Bronchial epithelial cell (primary cell): ENCODE measurements at regions not wholly inside any gene's neighbourhood (a gene's known extent, or its start where the extent isn't known, plus 50 kb on each side); places are given as distances from the start of the nearest gene placed in this dataset.

ENCODE experiments used
- DNase-seq: peaks from one replicate; pipeline ENCODE4 v3.0.0-alpha.2; 2010; ENCODE audit warnings: low read depth
- FAIRE-seq: peaks from 2 replicates; lab custom pipeline; 2011; peaks lifted over from hg19 to GRCh38; lab: Jason Lieb, UNC
- H3K27me3 ChIP-seq: 2 replicates; pipeline ENCODE4 v1.5.1; 2011; ENCODE audit warnings: low read length; ENCODE audit not compliant: control insufficient read depth, insufficient read depth
- H3K36me3 ChIP-seq: 2 replicates; pipeline ENCODE4 v1.5.1; 2011; ENCODE audit warnings: low read length; ENCODE audit not compliant: control insufficient read depth, insufficient read depth
- H3K4me3 ChIP-seq: 2 replicates; pipeline ENCODE4 v1.5.1; 2011; ENCODE audit warnings: mild to moderate bottlenecking, low read depth, low read length, control low read depth
- TF ChIP-seq, protein P1 (sequence below): IDR thresholded peaks from 2 replicates; pipeline ENCODE4 v1.5.1; 2011; ENCODE audit warnings: mild to moderate bottlenecking, moderate library complexity, low read length, control low read depth, inconsistent platforms; ENCODE audit not compliant: insufficient read depth, severe bottlenecking

DNA sequence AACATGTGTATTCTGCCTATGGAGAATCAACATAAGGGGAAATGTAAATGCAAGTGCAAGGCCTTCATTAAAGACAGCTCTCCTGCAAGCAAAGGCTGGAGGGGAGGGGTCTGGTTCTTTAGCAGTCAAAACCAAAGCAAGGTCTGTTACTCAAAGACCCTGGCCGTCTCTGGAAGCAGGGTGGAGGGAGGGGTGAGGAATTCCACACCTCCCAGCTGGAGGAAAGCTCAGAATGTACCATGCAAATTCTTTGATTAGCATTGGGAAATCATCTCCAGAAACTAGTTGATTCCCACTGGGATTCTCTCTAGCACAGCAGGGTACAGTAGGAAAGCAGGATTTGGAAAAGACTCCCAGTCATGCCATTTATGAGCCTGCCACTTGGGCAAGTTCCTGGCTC lies 77.3 kb upstream of the ASIC2 start:
- Histone ChIP-seq H3K4me3 (no peak overlapping the region), H3K27me3 (no peaks in the 10 kb centered on the region), H3K36me3 (no peaks in the 10 kb centered on the region)
- DNase-seq = no peak
- TF ChIP-seq, protein P1, sequence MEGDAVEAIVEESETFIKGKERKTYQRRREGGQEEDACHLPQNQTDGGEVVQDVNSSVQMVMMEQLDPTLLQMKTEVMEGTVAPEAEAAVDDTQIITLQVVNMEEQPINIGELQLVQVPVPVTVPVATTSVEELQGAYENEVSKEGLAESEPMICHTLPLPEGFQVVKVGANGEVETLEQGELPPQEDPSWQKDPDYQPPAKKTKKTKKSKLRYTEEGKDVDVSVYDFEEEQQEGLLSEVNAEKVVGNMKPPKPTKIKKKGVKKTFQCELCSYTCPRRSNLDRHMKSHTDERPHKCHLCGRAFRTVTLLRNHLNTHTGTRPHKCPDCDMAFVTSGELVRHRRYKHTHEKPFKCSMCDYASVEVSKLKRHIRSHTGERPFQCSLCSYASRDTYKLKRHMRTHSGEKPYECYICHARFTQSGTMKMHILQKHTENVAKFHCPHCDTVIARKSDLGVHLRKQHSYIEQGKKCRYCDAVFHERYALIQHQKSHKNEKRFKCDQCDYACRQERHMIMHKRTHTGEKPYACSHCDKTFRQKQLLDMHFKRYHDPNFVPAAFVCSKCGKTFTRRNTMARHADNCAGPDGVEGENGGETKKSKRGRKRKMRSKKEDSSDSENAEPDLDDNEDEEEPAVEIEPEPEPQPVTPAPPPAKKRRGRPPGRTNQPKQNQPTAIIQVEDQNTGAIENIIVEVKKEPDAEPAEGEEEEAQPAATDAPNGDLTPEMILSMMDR = no peak
- no peak for FAIRE-seq

DNA sequence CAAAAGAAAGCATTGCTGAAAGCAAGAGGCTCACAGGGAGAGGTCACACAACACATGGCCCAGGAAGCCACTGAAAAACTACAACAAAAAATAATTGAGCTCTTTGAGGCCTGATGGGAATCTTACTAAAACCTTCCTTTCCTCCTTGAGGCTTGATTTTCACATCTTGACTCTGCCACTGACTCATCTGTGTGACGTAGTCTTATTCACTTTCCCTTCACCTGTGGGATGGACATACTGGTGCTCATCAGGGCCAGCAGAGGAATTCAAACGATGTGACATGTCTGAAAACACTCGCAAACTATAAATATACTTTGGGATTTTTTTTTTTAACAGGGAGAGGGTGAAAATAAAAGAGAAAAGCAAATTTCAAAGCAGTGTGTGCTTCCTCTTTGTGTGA lies 78.3 kb upstream of the ASIC2 start:
- TF ChIP-seq, protein P1 = no peak
- Histone ChIP-seq H3K36me3 (no peaks in the 10 kb centered on the region), H3K27me3 (no peaks in the 10 kb centered on the region), H3K4me3 (no peak overlapping the region)
- peak; percentile 13 for DNase-seq
- no peak for FAIRE-seq

DNA sequence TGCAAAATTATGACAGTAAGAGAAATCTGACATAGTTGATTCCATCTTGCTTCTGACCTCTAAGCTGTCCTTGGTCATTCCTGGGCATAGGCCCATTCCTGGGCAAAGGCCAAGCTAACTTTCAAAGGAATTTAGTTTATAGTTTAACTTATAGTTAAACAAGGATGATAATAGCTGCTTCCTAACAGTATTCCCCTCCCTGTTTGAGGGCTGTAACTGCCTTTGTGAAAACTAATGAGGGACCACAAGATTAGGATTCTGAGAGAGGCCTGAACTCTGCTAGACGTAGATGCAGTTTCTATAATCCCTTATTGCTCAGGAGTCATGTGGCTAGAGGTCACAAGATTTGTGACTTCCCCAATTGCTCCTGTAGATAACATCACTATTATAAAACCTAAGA lies 80.2 kb upstream of the ASIC2 start:
- TF ChIP-seq, protein P1 = no peak
- FAIRE-seq (no peak), DNase-seq (no peak)
- no peaks in the 10 kb centered on the region for H3K27me3 ChIP-seq
- H3K4me3 ChIP-seq = no peak overlapping the region
- no peaks in the 10 kb centered on the region for H3K36me3 ChIP-seq

DNA sequence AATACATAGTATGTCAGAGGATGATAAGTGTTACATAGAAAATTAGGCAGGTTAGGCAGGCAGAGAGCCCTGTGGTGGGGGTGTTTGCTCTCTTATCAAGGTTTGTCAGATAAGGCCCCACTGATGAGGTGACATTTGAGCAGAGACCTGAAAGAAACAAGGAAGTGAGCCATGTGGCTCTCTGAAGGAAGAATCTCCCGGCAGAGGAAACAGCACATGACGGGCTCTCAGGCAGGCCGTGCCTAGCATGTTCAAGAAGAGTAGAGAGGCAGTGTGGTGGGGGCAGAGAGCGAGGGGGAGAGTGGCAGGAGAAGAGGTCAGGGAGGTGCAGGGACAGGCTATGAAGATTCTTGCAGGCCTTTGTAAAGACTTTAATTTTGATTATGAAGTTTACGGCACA lies 82.0 kb upstream of the ASIC2 start:
- Histone ChIP-seq H3K27me3 (no peaks in the 10 kb centered on the region), H3K4me3 (no peak overlapping the region), H3K36me3 (no peaks in the 10 kb centered on the region)
- TF ChIP-seq, protein P1 = no peak
- FAIRE-seq = no peak
- no peak for DNase-seq

DNA sequence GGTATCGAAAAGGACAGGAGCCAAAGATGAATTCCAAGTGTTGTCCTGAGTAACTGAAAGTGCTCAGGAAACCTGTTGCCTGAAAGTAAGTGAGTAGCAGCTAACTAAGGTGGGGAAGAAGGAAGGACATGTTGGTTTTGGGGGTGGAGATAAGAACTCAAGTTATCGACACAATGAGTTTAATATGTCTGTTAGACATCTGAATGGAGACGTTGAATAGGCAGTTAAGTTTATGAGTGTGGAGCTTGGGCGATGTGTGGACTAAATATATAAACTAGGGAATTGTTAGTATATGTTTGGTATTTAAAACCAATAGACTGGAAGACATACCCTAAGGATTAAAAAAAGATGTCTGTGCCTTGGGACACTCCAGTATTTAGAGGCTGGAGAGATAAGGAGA lies 82.7 kb upstream of the ASIC2 start:
- FAIRE-seq (no peak), DNase-seq (no peak)
- no peak overlapping the region for H3K4me3 ChIP-seq
- no peaks in the 10 kb centered on the region for H3K36me3 ChIP-seq
- no peaks in the 10 kb centered on the region for H3K27me3 ChIP-seq
- TF ChIP-seq, protein P1 = no peak

DNA sequence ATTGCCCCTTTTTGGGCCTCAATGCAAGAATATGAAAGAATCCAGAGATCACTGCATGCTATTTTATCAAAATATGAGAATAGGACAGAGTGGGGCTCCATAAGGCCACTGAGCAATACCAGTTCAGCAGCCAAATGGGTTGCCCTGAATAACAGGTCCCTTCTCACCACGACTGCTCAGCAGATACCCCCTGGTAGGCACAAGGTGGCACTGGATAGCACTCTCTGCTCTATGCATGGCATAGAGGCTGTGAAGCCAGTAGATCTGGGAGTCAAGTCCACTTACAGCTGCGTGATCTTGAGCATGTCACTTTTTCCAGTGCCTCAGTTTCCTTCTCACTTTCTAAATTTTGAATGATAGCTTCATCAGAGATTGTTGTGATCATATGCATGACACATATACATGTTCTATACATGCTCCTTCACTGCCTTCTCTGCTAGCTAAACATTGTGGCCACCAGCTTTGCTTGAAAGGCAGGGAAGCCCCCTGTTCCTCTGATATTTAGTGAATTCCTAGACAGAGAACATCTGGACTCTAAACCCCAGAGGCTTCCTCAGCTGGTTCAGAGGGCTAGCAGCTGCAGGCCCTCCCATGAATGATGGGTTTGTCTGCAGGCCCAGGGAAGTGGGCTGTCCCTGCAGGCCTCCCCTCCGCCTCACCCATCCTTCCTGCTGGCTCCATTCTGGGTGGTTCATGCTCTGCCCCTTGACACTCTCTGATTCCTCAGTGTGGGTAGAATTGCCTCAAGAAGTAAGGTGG lies 84.9 kb upstream of the ASIC2 start:
- DNase-seq (no peak), FAIRE-seq (peak; percentile 70)
- TF ChIP-seq, protein P1 = no peak
- Histone ChIP-seq H3K27me3 (no peaks in the 10 kb centered on the region), H3K4me3 (no peak overlapping the region), H3K36me3 (no peaks in the 10 kb centered on the region)
